WTC11 (cell line): ENCODE measurements at regions not wholly inside any gene's neighbourhood (a gene's known extent, or its start where the extent isn't known, plus 50 kb on each side); places are given as distances from the start of the nearest gene placed in this dataset.

Experiments
- ATAC-seq: fragments of 200-7000 bp; cut with Tn5 transposase; 2 replicates; pipeline ENCODE4 v1.10.0; 2021; ENCODE audit warnings: mild to moderate bottlenecking, moderate library complexity
- CTCF ChIA-PET: fragments of 300-600 bp; sonication (Branson Sonifier 250); formaldehyde crosslinking; loops from one replicate; lab custom pipeline; 2021; ENCODE audit warnings: antibody characterized with exemption; lab: Charles Lee
- POLR2A ChIA-PET: fragments of 350-600 bp; sonication (Branson Sonifier 250); formaldehyde crosslinking; loops from one replicate; lab custom pipeline; 2021; ENCODE audit warnings: antibody characterized with exemption; lab: Charles Lee
- DNase-seq: peaks from one replicate; pipeline ENCODE4 v3.0.0; 2021; ENCODE audit warnings: low spot score
- H3K27ac Mint-ChIP-seq: 2 replicates; pipeline ENCODE4 v1.8.0; 2021; ENCODE audit warnings: mixed read lengths
- H3K27me3 Mint-ChIP-seq: 2 replicates; pipeline ENCODE4 v1.8.0; 2021; ENCODE audit warnings: low read depth, mild to moderate bottlenecking, moderate library complexity, mixed read lengths
- H3K36me3 Mint-ChIP-seq: 2 replicates; pipeline ENCODE4 v1.8.0; 2021; ENCODE audit warnings: mixed read lengths
- H3K4me1 Mint-ChIP-seq: 2 replicates; pipeline ENCODE4 v1.8.0; 2022; ENCODE audit warnings: mixed read lengths
- H3K4me3 Mint-ChIP-seq: 2 replicates; pipeline ENCODE4 v1.8.0; 2021; ENCODE audit warnings: mild to moderate bottlenecking, moderate library complexity, mixed read lengths
- H3K9me3 Mint-ChIP-seq: 2 replicates; pipeline ENCODE4 v1.8.0; 2021; ENCODE audit warnings: mixed read lengths
- ATF1 ChIP-seq: sonication (generic); formaldehyde crosslinking; IDR thresholded peaks from 2 replicates; pipeline ENCODE4 v1.8.1; 2023; ENCODE audit warnings: mild to moderate bottlenecking, moderate library complexity, missing genetic modification reagents
- ELF4 ChIP-seq: sonication (generic); formaldehyde crosslinking; IDR thresholded peaks from 2 replicates; pipeline ENCODE4 v1.8.1; 2022; ENCODE audit warnings: low read depth, mild to moderate bottlenecking, moderate library complexity, missing genetic modification reagents
- ETV6 ChIP-seq: sonication (generic); formaldehyde crosslinking; IDR thresholded peaks from 2 replicates; pipeline ENCODE4 v1.8.1; 2022; ENCODE audit warnings: mild to moderate bottlenecking, missing genetic modification reagents
- FOXP1 ChIP-seq: sonication (generic); formaldehyde crosslinking; IDR thresholded peaks from 2 replicates; pipeline ENCODE4 v1.8.0; 2022; ENCODE audit warnings: missing genetic modification reagents, mild to moderate bottlenecking, moderate library complexity, borderline replicate concordance
- HMGA2 ChIP-seq: fragments of 250-450 bp; sonication (Bioruptor Pico); IDR thresholded peaks from 2 replicates; pipeline ENCODE4 v1.4.0; 2021; ENCODE audit warnings: mild to moderate bottlenecking, moderate library complexity
- IRF1 ChIP-seq: sonication (generic); formaldehyde crosslinking; IDR thresholded peaks from 2 replicates; pipeline ENCODE4 v1.8.0; 2023; ENCODE audit warnings: missing genetic modification reagents
- IRF2 ChIP-seq: sonication (generic); formaldehyde crosslinking; IDR thresholded peaks from 2 replicates; pipeline ENCODE4 v1.8.0; 2022; ENCODE audit warnings: low read depth, missing genetic modification reagents, borderline replicate concordance
- KAT7 ChIP-seq: sonication (generic); formaldehyde crosslinking; IDR thresholded peaks from 2 replicates; pipeline ENCODE4 v1.8.1; 2023; ENCODE audit warnings: missing genetic modification reagents, mild to moderate bottlenecking, borderline replicate concordance
- MXD4 ChIP-seq: fragments of 250-450 bp; sonication (Bioruptor Pico); IDR thresholded peaks from 2 replicates; pipeline ENCODE4 v1.8.0; 2021; ENCODE audit warnings: mild to moderate bottlenecking, moderate library complexity, borderline replicate concordance
- MYBL2 ChIP-seq: sonication (generic); formaldehyde crosslinking; IDR thresholded peaks from 2 replicates; pipeline ENCODE4 v1.8.1; 2023; ENCODE audit warnings: mild to moderate bottlenecking, moderate library complexity, missing genetic modification reagents
- NFATC4 ChIP-seq: fragments of 250-450 bp; sonication (Bioruptor Pico); IDR thresholded peaks from 2 replicates; pipeline ENCODE4 v1.9.0; 2021; ENCODE audit warnings: mild to moderate bottlenecking
- SP1 ChIP-seq: sonication (generic); formaldehyde crosslinking; conservative IDR thresholded peaks from 2 replicates; pipeline ENCODE4 v1.8.1; 2022; ENCODE audit warnings: missing genetic modification reagents
- STAT6 ChIP-seq: sonication (generic); formaldehyde crosslinking; conservative IDR thresholded peaks from 2 replicates; pipeline ENCODE4 v1.8.1; 2023; ENCODE audit warnings: mild to moderate bottlenecking, low read depth, missing genetic modification reagents, moderate library complexity
- TCF7 ChIP-seq: sonication (generic); formaldehyde crosslinking; IDR thresholded peaks from 2 replicates; pipeline ENCODE4 v1.8.0; 2022; ENCODE audit warnings: mild to moderate bottlenecking, low read depth, missing genetic modification reagents, moderate library complexity
- TEAD4 ChIP-seq: sonication (generic); formaldehyde crosslinking; IDR thresholded peaks from 2 replicates; pipeline ENCODE4 v1.8.0; 2022; ENCODE audit warnings: mild to moderate bottlenecking, missing genetic modification reagents
- TP53 ChIP-seq: sonication (generic); formaldehyde crosslinking; IDR thresholded peaks from 2 replicates; pipeline ENCODE4 v1.8.1; 2023; ENCODE audit warnings: mild to moderate bottlenecking, missing genetic modification reagents
- ZNF232 ChIP-seq: sonication (generic); formaldehyde crosslinking; IDR thresholded peaks from 2 replicates; pipeline ENCODE4 v1.8.0; 2022; ENCODE audit warnings: mild to moderate bottlenecking, missing genetic modification reagents
- ZNF416 ChIP-seq: fragments of 250-450 bp; sonication (Bioruptor Pico); IDR thresholded peaks from 2 replicates; pipeline ENCODE4 v1.9.0; 2021; ENCODE audit warnings: mild to moderate bottlenecking, inconsistent platforms
- ZNF512 ChIP-seq: sonication (generic); formaldehyde crosslinking; IDR thresholded peaks from 2 replicates; pipeline ENCODE4 v1.8.1; 2022; ENCODE audit warnings: missing genetic modification reagents, borderline replicate concordance
- TF ChIP-seq, protein P1 (sequence below): sonication (generic); formaldehyde crosslinking; IDR thresholded peaks from 2 replicates; pipeline ENCODE4 v1.8.0; 2022; ENCODE audit warnings: mild to moderate bottlenecking, missing genetic modification reagents
- TF ChIP-seq, protein P2 (sequence below): fragments of 250-450 bp; sonication (Bioruptor Pico); IDR thresholded peaks from 2 replicates; pipeline ENCODE4 v1.8.0; 2021; ENCODE audit warnings: mild to moderate bottlenecking
- TF ChIP-seq, protein P3 (sequence below): fragments of 250-450 bp; sonication (Bioruptor Pico); IDR thresholded peaks from 2 replicates; pipeline ENCODE4 v1.9.0; 2021; ENCODE audit warnings: moderate library complexity, mild to moderate bottlenecking, inconsistent platforms, borderline replicate concordance
- TF ChIP-seq, protein P4 (sequence below): sonication (generic); formaldehyde crosslinking; IDR thresholded peaks from 2 replicates; pipeline ENCODE4 v1.8.1; 2023; ENCODE audit warnings: mild to moderate bottlenecking, missing genetic modification reagents

DNA sequence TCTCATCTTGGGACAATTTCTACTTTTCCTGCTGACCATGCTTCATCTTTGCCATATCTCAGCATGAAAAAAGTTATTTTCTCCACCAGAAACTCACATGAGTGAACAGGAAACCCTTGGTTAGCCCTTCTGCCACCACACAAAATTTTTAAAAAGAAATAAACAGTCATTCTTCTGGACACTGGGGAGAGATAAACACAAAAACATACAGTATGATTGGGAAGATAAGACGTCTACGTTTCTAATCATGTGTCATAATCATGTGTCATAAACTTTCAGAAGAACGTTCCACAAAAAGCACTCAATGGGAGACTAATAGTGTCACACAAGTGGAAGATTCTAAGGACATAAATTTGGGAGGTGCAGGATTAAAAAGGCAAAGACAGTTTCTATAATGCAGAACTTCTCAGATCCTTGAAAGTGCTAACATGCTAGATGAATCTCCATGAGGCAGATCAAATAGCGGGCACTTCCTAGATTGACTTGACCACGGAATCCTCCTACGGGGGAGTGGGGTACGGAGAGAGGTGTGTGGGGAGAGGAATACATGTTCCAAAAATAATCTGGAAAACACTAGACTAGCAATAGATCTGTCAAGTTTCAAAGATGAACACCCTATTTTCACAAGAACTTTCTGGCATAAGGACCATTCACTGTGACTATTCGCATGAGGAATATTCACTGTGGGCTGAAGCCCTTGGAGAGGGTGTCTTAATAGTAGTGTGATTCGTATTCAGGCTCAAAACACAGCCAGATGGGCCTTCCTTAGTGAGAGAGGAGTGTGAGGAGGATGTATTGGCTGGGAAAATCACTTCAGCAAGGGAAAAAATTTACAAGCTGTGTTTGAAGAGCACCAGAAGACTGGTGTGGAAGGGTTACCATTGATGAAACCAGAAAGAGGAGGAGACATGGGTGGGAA, 206.7 kb downstream of the SETD4 start:
- H3K27me3 Mint-ChIP-seq, result no peaks in the 10 kb centered on the region
- POLR2A ChIA-PET, result no interaction called here

GRCh38 chr21:35852820-35853219, 207.5 kb downstream of the SETD4 start:
- Mint-ChIP-seq H3K27ac (no peak overlapping the region), H3K9me3 (0 out of 2 replicates have a peak, but pooled peaks cover 1% of the 10 kb centered on the region), H3K27me3 (no peaks in the 10 kb centered on the region), H3K4me1 (no peaks in the 10 kb centered on the region), H3K4me3 (no peak overlapping the region), H3K36me3 (no peaks in the 10 kb centered on the region)
- no peak for ATAC-seq
- CTCF ChIA-PET, result interaction anchor here (1.2 kb wide), 1 partner anchor 13 kb away, joined by 6 read pairs; no protein-coding TSS in a partner anchor
- DNase-seq, result no peak
- TF ChIP-seq ZNF232 (CRISPR knock-in tag) (no peak), TP53 (CRISPR knock-in tag) (no peak), IRF2 (CRISPR knock-in tag) (no peak), ELF4 (CRISPR knock-in tag) (no peak), ATF1 (CRISPR knock-in tag) (no peak), ETV6 (CRISPR knock-in tag) (no peak), NFATC4 (CRISPR knock-in tag) (no peak), ZNF512 (CRISPR knock-in tag) (no peak), IRF1 (CRISPR knock-in tag) (no peak), KAT7 (CRISPR knock-in tag) (no peak), SP1 (no peak), FOXP1 (CRISPR knock-in tag) (no peak), HMGA2 (CRISPR knock-in tag) (no peak), MXD4 (CRISPR knock-in tag) (no peak)
- TF ChIP-seq, protein P1, sequence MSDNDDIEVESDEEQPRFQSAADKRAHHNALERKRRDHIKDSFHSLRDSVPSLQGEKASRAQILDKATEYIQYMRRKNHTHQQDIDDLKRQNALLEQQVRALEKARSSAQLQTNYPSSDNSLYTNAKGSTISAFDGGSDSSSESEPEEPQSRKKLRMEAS, result no peak
- TF ChIP-seq, protein P2, sequence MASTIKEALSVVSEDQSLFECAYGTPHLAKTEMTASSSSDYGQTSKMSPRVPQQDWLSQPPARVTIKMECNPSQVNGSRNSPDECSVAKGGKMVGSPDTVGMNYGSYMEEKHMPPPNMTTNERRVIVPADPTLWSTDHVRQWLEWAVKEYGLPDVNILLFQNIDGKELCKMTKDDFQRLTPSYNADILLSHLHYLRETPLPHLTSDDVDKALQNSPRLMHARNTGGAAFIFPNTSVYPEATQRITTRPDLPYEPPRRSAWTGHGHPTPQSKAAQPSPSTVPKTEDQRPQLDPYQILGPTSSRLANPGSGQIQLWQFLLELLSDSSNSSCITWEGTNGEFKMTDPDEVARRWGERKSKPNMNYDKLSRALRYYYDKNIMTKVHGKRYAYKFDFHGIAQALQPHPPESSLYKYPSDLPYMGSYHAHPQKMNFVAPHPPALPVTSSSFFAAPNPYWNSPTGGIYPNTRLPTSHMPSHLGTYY (CRISPR knock-in tag), result no peak
- POLR2A ChIA-PET, result no interaction called here

More for the DNA sequence above, 206.7 kb downstream of the SETD4 start:
- Mint-ChIP-seq H3K27ac (no peak overlapping the region), H3K4me3 (no peak overlapping the region), H3K9me3 (no peaks in the 10 kb centered on the region), H3K36me3 (no peaks in the 10 kb centered on the region), H3K4me1 (no peaks in the 10 kb centered on the region)
- DNase-seq, result no peak
- ATAC-seq, result no peak
- CTCF ChIA-PET, result interaction anchor here (1.2 kb wide), 1 partner anchor 14 kb away, joined by 6 read pairs; no protein-coding TSS in a partner anchor
- TF ChIP-seq KAT7 (CRISPR knock-in tag) (no peak), ZNF232 (CRISPR knock-in tag) (no peak), ZNF416 (CRISPR knock-in tag) (no peak), STAT6 (CRISPR knock-in tag) (no peak), MYBL2 (CRISPR knock-in tag) (no peak), TCF7 (CRISPR knock-in tag) (no peak), TEAD4 (CRISPR knock-in tag) (no peak)
- TF ChIP-seq, protein P3, sequence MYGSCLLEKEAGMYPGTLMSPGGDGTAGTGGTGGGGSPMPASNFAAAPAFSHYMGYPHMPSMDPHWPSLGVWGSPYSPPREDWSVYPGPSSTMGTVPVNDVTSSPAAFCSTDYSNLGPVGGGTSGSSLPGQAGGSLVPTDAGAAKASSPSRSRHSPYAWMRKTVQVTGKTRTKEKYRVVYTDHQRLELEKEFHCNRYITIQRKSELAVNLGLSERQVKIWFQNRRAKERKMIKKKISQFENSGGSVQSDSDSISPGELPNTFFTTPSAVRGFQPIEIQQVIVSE (CRISPR knock-in tag), result no peak
- TF ChIP-seq, protein P4, sequence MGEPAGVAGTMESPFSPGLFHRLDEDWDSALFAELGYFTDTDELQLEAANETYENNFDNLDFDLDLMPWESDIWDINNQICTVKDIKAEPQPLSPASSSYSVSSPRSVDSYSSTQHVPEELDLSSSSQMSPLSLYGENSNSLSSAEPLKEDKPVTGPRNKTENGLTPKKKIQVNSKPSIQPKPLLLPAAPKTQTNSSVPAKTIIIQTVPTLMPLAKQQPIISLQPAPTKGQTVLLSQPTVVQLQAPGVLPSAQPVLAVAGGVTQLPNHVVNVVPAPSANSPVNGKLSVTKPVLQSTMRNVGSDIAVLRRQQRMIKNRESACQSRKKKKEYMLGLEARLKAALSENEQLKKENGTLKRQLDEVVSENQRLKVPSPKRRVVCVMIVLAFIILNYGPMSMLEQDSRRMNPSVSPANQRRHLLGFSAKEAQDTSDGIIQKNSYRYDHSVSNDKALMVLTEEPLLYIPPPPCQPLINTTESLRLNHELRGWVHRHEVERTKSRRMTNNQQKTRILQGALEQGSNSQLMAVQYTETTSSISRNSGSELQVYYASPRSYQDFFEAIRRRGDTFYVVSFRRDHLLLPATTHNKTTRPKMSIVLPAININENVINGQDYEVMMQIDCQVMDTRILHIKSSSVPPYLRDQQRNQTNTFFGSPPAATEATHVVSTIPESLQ (CRISPR knock-in tag), result no peak
